ENCODE measurements at regions not wholly inside any gene's neighbourhood (a gene's known extent, or its start where the extent isn't known, plus 50 kb on each side); places are given as distances from the start of the nearest gene placed in this dataset.

- H3K4me3 ChIP-seq (ENCODE audit: low read length in 2 of 2), result no peak overlapping the region
- no peak for ATAC-seq (ENCODE audit: low FRiP score)
- WGBS, 2 donors, result 83 to 88% methylated on average over 3 of the region's 3 CpGs
Measured at GRCh38 chr2:137772451-137772850, 191.8 kb upstream of the HNMT start.

DNA sequence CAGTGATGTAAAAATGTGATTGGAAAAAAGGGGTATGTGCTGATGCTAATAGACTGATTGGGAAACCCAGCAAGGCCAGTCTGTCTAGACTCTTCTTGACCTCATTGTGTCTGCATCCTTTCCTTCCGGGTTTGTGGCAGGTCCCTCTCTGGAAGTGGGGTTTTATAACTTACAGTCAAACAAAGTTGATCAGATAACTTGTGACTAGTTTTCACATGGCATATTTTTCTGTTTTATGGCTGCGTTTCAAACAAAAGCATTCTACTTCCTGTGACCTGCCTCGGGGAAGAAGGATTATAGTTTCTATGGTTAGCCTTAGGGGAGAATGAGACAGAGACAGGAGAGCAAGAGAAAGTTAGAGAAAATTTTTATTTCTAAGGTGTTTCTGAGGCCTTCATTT lies 188.7 kb upstream of the HNMT start:
- no peak overlapping the region for H3K27ac ChIP-seq (ENCODE audit: low read depth in 1 of 2, low read length in 2 of 2)
- no peaks in the 10 kb centered on the region for H3K27me3 ChIP-seq (ENCODE audit: control insufficient read depth in 1 of 2, insufficient read depth in 2 of 2, low read length in 1 of 2)
- no peak overlapping the region for H3K4me3 ChIP-seq (ENCODE audit: low read length in 2 of 2)
- intact Hi-C loops (cut with DNase I), result no loop called here
- ATAC-seq (ENCODE audit: low FRiP score) (no peak), DNase-seq (no peak)
- whole genome bisulfite sequencing, 2 donors, result 2 to 9% methylated on average over 3 of the region's 3 CpGs
- no peaks in the 10 kb centered on the region for H3K4me1 ChIP-seq (ENCODE audit: control insufficient read depth in 1 of 2, insufficient read depth in 2 of 2, low read length in 2 of 2)
- H3K9me3 ChIP-seq (ENCODE audit: control insufficient read depth, low read length), result no peaks in the 10 kb centered on the region
- H3K36me3 ChIP-seq (ENCODE audit: control insufficient read depth in 1 of 2, insufficient read depth in 2 of 2, low read length in 1 of 2), result no peaks in the 10 kb centered on the region

More at GRCh38 chr2:137772451-137772850, 191.8 kb upstream of the HNMT start:
- no peak for DNase-seq
- Histone ChIP-seq H3K27ac (ENCODE audit: low read depth in 1 of 2, low read length in 2 of 2) (no peak overlapping the region), H3K9me3 (ENCODE audit: control insufficient read depth, low read length) (no peaks in the 10 kb centered on the region), H3K4me1 (ENCODE audit: control insufficient read depth in 1 of 2, insufficient read depth in 2 of 2, low read length in 2 of 2) (no peaks in the 10 kb centered on the region), H3K36me3 (ENCODE audit: control insufficient read depth in 1 of 2, insufficient read depth in 2 of 2, low read length in 1 of 2) (no peaks in the 10 kb centered on the region), H3K27me3 (ENCODE audit: control insufficient read depth in 1 of 2, insufficient read depth in 2 of 2, low read length in 1 of 2) (no peaks in the 10 kb centered on the region)
- intact Hi-C loops (cut with DNase I), result no loop called here

DNA sequence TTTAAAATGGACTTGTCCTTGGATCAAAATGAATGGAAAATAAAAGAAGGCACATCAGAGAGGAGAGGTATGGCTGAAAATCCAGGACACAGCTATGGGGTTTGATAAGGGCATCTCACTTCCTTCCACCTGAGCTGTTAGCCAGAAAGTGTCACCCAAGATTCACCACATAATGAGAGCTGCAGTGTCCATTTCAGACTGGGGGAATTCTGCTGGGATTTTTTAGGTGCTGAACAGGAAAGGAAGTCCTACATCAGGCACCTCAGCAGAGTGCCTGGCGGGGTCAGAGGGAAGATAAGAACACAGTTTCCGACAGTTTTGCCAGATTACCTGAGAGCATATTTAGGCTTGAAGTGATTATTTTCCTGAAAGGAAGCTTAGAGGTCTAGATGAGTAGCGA lies 187.6 kb upstream of the HNMT start:
- Histone ChIP-seq H3K36me3 (ENCODE audit: control insufficient read depth in 1 of 2, insufficient read depth in 2 of 2, low read length in 1 of 2) (no peaks in the 10 kb centered on the region), H3K4me1 (ENCODE audit: control insufficient read depth in 1 of 2, insufficient read depth in 2 of 2, low read length in 2 of 2) (no peaks in the 10 kb centered on the region), H3K27ac (ENCODE audit: low read depth in 1 of 2, low read length in 2 of 2) (no peak overlapping the region), H3K27me3 (ENCODE audit: control insufficient read depth in 1 of 2, insufficient read depth in 2 of 2, low read length in 1 of 2) (no peaks in the 10 kb centered on the region), H3K4me3 (ENCODE audit: low read length in 2 of 2) (no peak overlapping the region), H3K9me3 (ENCODE audit: control insufficient read depth, low read length) (no peaks in the 10 kb centered on the region)
- ATAC-seq (ENCODE audit: low FRiP score) (no peak), DNase-seq (no peak)
- intact Hi-C loops (cut with DNase I), result no loop called here
- 73 to 78% methylated on average over 3 of the region's 3 CpGs for WGBS, 2 donors

DNA sequence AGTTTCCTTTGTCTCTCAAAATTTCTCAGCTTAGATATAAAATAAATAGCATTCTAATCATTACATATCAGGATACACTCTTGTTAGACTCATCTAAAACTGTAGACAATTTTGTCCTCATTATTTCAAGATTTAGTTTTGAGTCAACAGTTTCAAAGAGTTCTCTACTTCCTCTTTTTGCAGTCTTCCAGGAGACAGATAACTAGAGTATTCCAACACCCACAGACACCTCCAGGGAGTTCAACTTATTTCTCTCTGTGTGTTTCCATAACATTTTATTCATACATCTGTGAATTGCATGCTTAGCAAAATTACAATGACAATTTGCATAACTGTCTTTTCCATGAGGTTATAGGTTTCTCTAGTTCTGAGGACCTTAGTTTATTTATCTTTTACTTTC lies 166.6 kb upstream of the HNMT start:
- ATAC-seq (ENCODE audit: low FRiP score) (no peak), DNase-seq (no peak)
- H3K27me3 ChIP-seq (ENCODE audit: control insufficient read depth in 1 of 2, insufficient read depth in 2 of 2, low read length in 1 of 2), result no peaks in the 10 kb centered on the region
- H3K27ac ChIP-seq (ENCODE audit: low read depth in 1 of 2, low read length in 2 of 2), result no peak overlapping the region
- no peaks in the 10 kb centered on the region for H3K4me1 ChIP-seq (ENCODE audit: control insufficient read depth in 1 of 2, insufficient read depth in 2 of 2, low read length in 2 of 2)
- no peaks in the 10 kb centered on the region for H3K36me3 ChIP-seq (ENCODE audit: control insufficient read depth in 1 of 2, insufficient read depth in 2 of 2, low read length in 1 of 2)
- intact Hi-C loops (cut with DNase I), result no loop called here
- peaks cover 3% of the 10 kb centered on the region for H3K9me3 ChIP-seq (ENCODE audit: control insufficient read depth, low read length)
- no peak overlapping the region for H3K4me3 ChIP-seq (ENCODE audit: low read length in 2 of 2)

DNA sequence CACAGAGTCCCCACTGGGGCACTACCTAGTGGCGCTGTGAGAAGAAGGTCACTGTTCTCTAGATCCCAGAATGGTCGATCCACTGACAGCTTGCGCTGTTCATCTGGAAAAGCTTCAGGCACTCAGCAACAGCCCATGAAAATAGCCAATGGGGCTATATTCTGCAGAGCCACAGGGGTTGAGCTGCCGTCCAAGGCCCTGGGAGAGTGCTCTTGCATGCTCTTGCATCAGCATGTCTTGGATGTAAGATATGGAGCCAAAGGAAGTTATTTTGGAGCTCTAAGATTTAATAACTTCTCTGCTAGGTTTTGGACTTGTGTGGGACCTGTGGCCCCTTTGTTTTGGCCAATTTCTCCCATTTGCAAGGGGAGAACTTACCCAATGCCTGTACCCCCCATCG lies 164.7 kb upstream of the HNMT start:
- Histone ChIP-seq H3K36me3 (ENCODE audit: control insufficient read depth in 1 of 2, insufficient read depth in 2 of 2, low read length in 1 of 2) (no peaks in the 10 kb centered on the region), H3K27me3 (ENCODE audit: control insufficient read depth in 1 of 2, insufficient read depth in 2 of 2, low read length in 1 of 2) (no peaks in the 10 kb centered on the region), H3K27ac (ENCODE audit: low read depth in 1 of 2, low read length in 2 of 2) (no peak overlapping the region), H3K4me1 (ENCODE audit: control insufficient read depth in 1 of 2, insufficient read depth in 2 of 2, low read length in 2 of 2) (no peaks in the 10 kb centered on the region), H3K9me3 (ENCODE audit: control insufficient read depth, low read length) (peaks cover 3% of the 10 kb centered on the region), H3K4me3 (ENCODE audit: low read length in 2 of 2) (no peak overlapping the region)
- ATAC-seq (ENCODE audit: low FRiP score) (no peak), DNase-seq (no peak)
- WGBS, 2 donors, result 84 to 88% methylated on average over 5 of the region's 5 CpGs
- intact Hi-C loops (cut with DNase I), result no loop called here

- Histone ChIP-seq H3K4me3 (ENCODE audit: low read length in 2 of 2) (no peak overlapping the region), H3K36me3 (ENCODE audit: control insufficient read depth in 1 of 2, insufficient read depth in 2 of 2, low read length in 1 of 2) (no peaks in the 10 kb centered on the region), H3K9me3 (ENCODE audit: control insufficient read depth, low read length) (peaks cover 3% of the 10 kb centered on the region), H3K27me3 (ENCODE audit: control insufficient read depth in 1 of 2, insufficient read depth in 2 of 2, low read length in 1 of 2) (no peaks in the 10 kb centered on the region), H3K27ac (ENCODE audit: low read depth in 1 of 2, low read length in 2 of 2) (no peak overlapping the region), H3K4me1 (ENCODE audit: control insufficient read depth in 1 of 2, insufficient read depth in 2 of 2, low read length in 2 of 2) (no peaks in the 10 kb centered on the region)
- intact Hi-C loops (cut with DNase I), result no loop called here
- DNase-seq, result no peak
- WGBS, 2 donors, result 45 to 64% methylated on average over 2 of the region's 2 CpGs
- no peak for ATAC-seq (ENCODE audit: low FRiP score)
Measured at GRCh38 chr2:137800386-137800785, 163.9 kb upstream of the HNMT start.

GRCh38 chr2:137801228-137801627 lies 163.0 kb upstream of the HNMT start:
- Histone ChIP-seq H3K36me3 (ENCODE audit: control insufficient read depth in 1 of 2, insufficient read depth in 2 of 2, low read length in 1 of 2) (no peaks in the 10 kb centered on the region), H3K27ac (ENCODE audit: low read depth in 1 of 2, low read length in 2 of 2) (no peak overlapping the region), H3K4me1 (ENCODE audit: control insufficient read depth in 1 of 2, insufficient read depth in 2 of 2, low read length in 2 of 2) (no peaks in the 10 kb centered on the region), H3K27me3 (ENCODE audit: control insufficient read depth in 1 of 2, insufficient read depth in 2 of 2, low read length in 1 of 2) (no peaks in the 10 kb centered on the region), H3K9me3 (ENCODE audit: control insufficient read depth, low read length) (peaks cover 3% of the 10 kb centered on the region), H3K4me3 (ENCODE audit: low read length in 2 of 2) (no peak overlapping the region)
- intact Hi-C loops (cut with DNase I), result no loop called here
- DNase-seq, result no peak
- ATAC-seq (ENCODE audit: low FRiP score), result peak; percentile 69

DNA sequence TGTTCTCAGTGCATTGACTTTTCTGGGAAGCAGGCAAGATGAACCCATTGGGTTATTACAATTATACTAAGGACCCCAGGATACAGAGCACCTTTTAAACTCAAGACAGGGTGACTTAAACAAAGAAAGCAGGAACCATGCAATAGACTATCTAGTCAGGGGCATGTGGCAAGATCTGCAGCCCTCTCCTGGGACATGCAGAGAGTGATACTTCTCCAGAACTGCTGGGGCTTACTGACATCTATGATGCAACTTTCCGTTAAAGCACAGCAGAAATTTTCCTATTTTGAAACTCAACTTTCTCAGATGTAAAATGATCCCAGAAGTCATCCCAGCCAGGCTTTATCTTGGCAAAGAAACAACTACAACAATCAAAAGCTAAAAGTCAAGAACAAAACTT lies 162.2 kb upstream of the HNMT start:
- ATAC-seq (ENCODE audit: low FRiP score), result peak; percentile 49
- DNase-seq, result no peak
- no peaks in the 10 kb centered on the region for H3K27me3 ChIP-seq (ENCODE audit: control insufficient read depth in 1 of 2, insufficient read depth in 2 of 2, low read length in 1 of 2)
- WGBS, 2 donors, result 7 to 20% methylated on average over 1 of the region's 1 CpG
- no peak overlapping the region for H3K4me3 ChIP-seq (ENCODE audit: low read length in 2 of 2)
- H3K36me3 ChIP-seq (ENCODE audit: control insufficient read depth in 1 of 2, insufficient read depth in 2 of 2, low read length in 1 of 2), result no peaks in the 10 kb centered on the region
- H3K4me1 ChIP-seq (ENCODE audit: control insufficient read depth in 1 of 2, insufficient read depth in 2 of 2, low read length in 2 of 2), result no peaks in the 10 kb centered on the region
- no peak overlapping the region for H3K27ac ChIP-seq (ENCODE audit: low read depth in 1 of 2, low read length in 2 of 2)
- H3K9me3 ChIP-seq (ENCODE audit: control insufficient read depth, low read length), result peaks cover 3% of the 10 kb centered on the region
- intact Hi-C loops (cut with DNase I), result no loop called here

DNA sequence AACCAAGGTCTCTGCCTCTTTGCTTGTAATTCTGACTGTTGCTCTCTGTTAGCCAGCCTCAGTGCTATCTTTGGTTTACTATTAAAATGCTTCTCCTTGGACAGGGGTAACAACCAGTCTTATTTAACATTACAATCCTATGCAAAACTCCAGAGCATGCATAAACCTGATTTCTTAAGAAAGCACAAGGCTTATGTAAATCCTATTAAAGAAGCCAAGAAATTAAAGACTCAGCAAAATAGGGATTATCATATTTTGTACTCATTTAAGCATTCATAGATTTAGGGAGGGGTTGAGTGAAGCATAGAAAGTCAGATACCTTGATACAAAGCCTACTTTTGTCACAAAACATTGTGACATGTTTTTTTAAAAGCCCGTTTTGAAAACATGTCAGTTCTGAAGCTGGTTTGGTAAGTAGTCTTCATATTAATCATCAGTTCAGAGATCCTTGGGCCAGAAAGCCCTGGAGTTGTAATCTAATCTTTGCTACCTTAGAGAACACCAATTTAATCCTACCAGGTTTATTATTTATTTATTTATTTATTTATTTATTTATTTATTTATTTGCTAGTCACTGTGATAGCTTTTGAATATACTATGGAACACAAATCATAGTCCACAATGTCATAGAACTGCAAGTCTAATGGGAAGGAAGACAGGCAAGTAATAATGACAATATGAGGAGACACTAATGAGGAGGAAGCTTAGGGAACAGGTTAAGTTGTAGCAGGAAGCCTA lies 158.0 kb upstream of the HNMT start:
- Histone ChIP-seq H3K36me3 (ENCODE audit: control insufficient read depth in 1 of 2, insufficient read depth in 2 of 2, low read length in 1 of 2) (no peaks in the 10 kb centered on the region), H3K4me1 (ENCODE audit: control insufficient read depth in 1 of 2, insufficient read depth in 2 of 2, low read length in 2 of 2) (no peaks in the 10 kb centered on the region), H3K27ac (ENCODE audit: low read depth in 1 of 2, low read length in 2 of 2) (no peak overlapping the region), H3K4me3 (ENCODE audit: low read length in 2 of 2) (no peak overlapping the region), H3K9me3 (ENCODE audit: control insufficient read depth, low read length) (peaks cover 3% of the 10 kb centered on the region), H3K27me3 (ENCODE audit: control insufficient read depth in 1 of 2, insufficient read depth in 2 of 2, low read length in 1 of 2) (no peaks in the 10 kb centered on the region)
- intact Hi-C loops (cut with DNase I), result no loop called here
- WGBS, 2 donors, result 0 to 34% methylated on average over 1 of the region's 1 CpG
- no peak for ATAC-seq (ENCODE audit: low FRiP score)
- no peak for DNase-seq

Data from aorta (tissue), 5 donors.